ENCODE measurements at regions not wholly inside any gene's neighbourhood (a gene's known extent, or its start where the extent isn't known, plus 50 kb on each side); places are given as distances from the start of the nearest gene placed in this dataset.
"Not testable (repeated sequence)": the region's sequence is repeated elsewhere in the genome, so short reads cannot be mapped to it uniquely, and the experiment has no call there.

DNA sequence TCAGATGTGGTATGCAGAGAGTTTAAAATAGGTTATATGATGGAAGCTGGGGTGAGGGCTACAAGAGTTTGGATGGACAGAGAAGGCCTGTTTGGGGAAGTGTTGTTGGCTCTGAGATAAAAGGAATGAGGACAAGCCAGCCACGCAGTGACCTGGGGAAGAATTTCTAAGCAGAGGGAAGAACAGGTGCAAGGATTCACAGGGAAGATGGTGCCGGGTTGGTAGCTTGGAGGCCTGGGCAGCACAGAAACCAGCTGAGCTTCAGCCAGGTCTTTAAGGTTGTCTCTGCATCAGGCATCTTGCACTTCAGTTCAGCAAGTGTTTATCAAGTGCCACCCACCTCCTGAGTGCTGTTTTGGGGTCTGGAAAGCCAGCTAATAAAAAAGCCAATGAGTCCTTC lies 1163.7 kb downstream of the AACS start:
- Mint-ChIP-seq H3K27ac (no peak overlapping the region), H3K4me3 (no peak overlapping the region), H3K27me3 (no peaks in the 10 kb centered on the region), H3K4me1 (no peaks in the 10 kb centered on the region), H3K36me3 (no peaks in the 10 kb centered on the region), H3K9me3 (peaks cover 11% of the 10 kb centered on the region)

DNA sequence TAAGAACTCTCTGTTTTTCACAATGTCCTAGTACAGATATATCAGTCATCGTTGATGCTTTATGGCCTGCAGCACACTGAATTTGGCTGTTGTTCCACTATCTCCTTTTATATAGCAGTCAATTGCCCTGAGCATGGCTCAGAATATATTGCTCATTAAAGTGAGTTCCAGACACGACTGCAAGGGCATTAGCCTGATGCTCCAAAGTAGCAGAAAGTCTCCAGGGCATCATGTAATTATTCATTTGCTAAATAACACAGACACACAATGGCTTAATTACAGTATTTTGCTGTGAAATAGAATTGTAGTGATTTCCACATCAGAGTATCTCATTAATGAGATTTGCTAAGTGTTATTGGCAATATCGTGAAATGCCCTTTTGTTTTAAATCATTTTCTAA lies 1167.5 kb downstream of the AACS start:
- no peaks in the 10 kb centered on the region for H3K36me3 Mint-ChIP-seq
- no peaks in the 10 kb centered on the region for H3K27me3 Mint-ChIP-seq
- H3K4me3 Mint-ChIP-seq: no peak overlapping the region
- no peaks in the 10 kb centered on the region for H3K9me3 Mint-ChIP-seq
- no peak overlapping the region for H3K27ac Mint-ChIP-seq
- H3K4me1 Mint-ChIP-seq: no peaks in the 10 kb centered on the region

DNA sequence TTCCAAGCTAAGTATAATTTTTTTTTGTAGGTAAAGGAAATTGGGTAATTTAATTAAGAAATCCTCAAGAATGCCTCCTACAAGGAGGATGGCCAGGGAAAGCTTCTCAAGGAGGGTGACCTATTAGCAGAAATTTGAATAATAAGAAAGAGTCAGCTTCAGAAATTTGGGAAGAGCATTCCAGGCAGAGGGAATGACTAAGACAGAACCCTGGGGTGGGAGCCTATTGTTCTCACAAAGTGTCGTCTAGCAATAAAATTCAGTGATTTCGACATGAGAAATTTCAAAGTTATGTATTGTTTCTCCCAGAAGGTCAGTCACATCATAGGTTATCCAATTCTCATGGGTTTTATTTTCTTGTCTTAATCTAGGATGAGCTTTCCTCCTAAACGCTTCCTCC lies 1168.4 kb downstream of the AACS start:
- H3K27ac Mint-ChIP-seq: no peak overlapping the region
- no peaks in the 10 kb centered on the region for H3K27me3 Mint-ChIP-seq
- H3K36me3 Mint-ChIP-seq: no peaks in the 10 kb centered on the region
- no peak overlapping the region for H3K4me3 Mint-ChIP-seq
- no peaks in the 10 kb centered on the region for H3K4me1 Mint-ChIP-seq
- no peaks in the 10 kb centered on the region for H3K9me3 Mint-ChIP-seq

DNA sequence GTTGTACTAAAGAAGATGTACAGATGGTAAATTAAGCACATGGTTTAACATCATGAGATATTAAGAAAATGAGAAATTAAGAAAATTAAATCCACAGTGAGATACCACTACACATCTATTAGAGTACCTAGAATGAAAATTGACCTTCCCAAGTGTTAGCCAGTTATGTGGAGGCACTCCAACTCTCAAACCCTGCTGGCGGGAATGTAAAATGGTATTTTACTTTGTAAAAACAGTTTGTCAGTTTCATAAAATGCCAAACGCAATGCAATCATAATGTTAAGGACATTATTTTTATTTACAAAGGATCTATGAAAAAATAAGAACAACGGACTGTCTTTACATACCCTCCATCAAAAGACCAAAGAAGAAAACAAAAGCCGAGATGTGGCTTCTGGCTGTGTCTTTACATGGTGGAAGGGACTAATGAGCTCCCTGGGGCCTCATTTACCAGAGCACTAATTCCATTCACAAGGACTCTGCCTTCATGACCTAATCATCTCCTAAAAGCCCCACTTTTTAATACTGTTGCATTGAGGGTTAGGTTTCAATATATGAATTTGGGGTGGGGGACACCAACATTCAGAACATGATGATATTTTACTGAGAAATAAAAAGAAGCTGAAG lies 1178.7 kb downstream of the AACS start:
- Mint-ChIP-seq H3K36me3 (no peaks in the 10 kb centered on the region), H3K27ac (no peak overlapping the region), H3K4me3 (no peak overlapping the region), H3K9me3 (peaks cover 5% of the 10 kb centered on the region), H3K4me1 (no peaks in the 10 kb centered on the region), H3K27me3 (no peaks in the 10 kb centered on the region)

DNA sequence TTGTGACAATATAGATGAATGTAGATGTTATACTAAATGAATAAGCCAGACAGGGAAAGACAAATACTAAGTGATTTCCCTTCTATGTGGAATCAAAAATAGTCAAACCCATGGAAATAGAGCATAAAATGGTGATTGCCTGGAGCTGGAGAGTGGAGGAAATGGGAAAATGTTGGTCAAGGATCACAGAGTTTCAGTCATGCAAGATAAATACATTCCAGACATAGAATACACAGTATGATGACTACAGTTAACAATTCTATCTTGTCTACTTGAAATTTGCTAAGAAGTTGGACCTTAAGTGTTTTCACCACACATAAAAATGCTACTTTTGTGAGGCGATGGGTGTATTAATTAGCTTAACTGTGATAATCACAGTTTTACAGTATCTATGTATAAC lies 1182.7 kb downstream of the AACS start:
- Mint-ChIP-seq H3K27me3 (no peaks in the 10 kb centered on the region), H3K4me1 (no peaks in the 10 kb centered on the region), H3K36me3 (no peaks in the 10 kb centered on the region), H3K27ac (no peak overlapping the region), H3K9me3 (peaks cover 6% of the 10 kb centered on the region), H3K4me3 (no peak overlapping the region)

DNA sequence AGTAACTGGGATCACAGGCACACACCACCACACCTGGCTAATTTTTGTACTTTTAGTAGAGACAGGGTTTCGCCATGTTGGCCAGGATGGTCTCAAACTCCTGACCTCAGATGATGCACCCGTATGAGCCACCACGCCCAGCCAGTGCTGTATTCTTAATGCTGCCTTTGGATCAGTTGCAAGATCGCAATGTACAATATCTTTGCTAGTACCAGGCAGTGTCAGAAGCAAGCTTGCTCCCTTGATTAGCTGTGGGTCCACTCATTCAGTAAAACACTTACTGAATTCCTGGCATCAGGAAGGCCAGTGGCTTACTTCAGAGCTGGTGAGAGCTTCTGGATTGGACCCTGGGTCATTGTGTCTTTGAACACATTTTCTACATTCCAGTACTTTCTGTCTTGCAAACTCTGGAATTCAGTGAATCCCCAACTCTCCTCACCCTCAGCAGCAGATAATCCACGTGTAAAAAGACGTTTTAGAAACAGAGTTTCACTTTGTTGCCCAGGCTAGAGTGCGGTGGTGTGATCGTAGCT lies 1183.7 kb downstream of the AACS start:
- H3K4me1 Mint-ChIP-seq: no peaks in the 10 kb centered on the region

GRCh38 chr12:126258190-126258589 lies 1193.0 kb downstream of the AACS start:
- no peak overlapping the region for H3K27ac Mint-ChIP-seq
- no peaks in the 10 kb centered on the region for H3K4me1 Mint-ChIP-seq
- no peaks in the 10 kb centered on the region for H3K36me3 Mint-ChIP-seq
- H3K27me3 Mint-ChIP-seq: no peaks in the 10 kb centered on the region
- no peak overlapping the region for H3K4me3 Mint-ChIP-seq
- H3K9me3 Mint-ChIP-seq: peaks cover 9% of the 10 kb centered on the region

More for the DNA sequence above, 1183.7 kb downstream of the AACS start:
- no peaks in the 10 kb centered on the region for H3K27me3 Mint-ChIP-seq
- peaks cover 6% of the 10 kb centered on the region for H3K9me3 Mint-ChIP-seq
- H3K4me3 Mint-ChIP-seq: no peak overlapping the region
- H3K36me3 Mint-ChIP-seq: no peaks in the 10 kb centered on the region
- H3K27ac Mint-ChIP-seq: no peak overlapping the region

DNA sequence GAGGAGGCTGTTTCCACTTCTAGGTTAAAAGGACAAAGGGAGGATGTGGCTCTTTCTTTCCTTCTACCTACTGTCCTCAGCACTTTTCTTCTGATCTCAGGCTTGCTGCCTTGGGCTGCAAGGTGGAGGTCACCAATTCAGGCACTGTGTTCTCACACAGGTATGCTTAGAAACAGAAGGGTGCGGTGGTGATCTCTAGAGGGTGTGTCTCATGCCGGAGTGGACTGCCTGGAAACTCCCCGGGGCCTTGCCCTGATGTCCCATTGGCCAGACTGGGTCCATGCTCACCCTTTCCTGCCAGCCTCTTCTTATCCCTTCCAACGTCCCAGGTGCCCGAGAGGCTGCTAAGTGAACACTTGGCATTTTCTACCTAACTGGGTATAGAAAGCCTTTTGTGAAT lies 1197.6 kb downstream of the AACS start:
- H3K9me3 Mint-ChIP-seq: peaks cover 5% of the 10 kb centered on the region
- no peaks in the 10 kb centered on the region for H3K36me3 Mint-ChIP-seq
- no peak overlapping the region for H3K27ac Mint-ChIP-seq
- no peaks in the 10 kb centered on the region for H3K27me3 Mint-ChIP-seq
- H3K4me1 Mint-ChIP-seq: no peaks in the 10 kb centered on the region
- no peak overlapping the region for H3K4me3 Mint-ChIP-seq

DNA sequence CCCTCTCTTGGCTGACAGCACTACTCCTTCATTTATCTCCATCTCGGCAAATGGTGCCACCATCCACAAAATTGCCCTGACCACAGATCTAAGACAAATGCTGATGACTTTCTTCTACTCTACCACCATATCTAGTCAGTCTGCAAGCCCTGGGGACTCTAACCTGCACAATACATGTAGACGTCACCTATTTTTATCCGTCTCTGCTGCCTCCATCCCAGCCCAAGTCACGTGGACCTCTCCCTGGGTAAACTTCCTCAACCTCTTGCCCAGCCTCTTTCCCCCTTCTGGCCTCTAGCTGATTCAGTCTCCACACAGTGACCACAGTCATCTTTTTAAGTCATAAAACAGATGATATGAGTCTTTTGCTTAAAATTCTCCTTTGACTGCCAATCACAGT lies 1203.0 kb downstream of the AACS start:
- no peak overlapping the region for H3K27ac Mint-ChIP-seq
- H3K4me3 Mint-ChIP-seq: no peak overlapping the region
- H3K4me1 Mint-ChIP-seq: no peaks in the 10 kb centered on the region
- peaks cover 9% of the 10 kb centered on the region for H3K9me3 Mint-ChIP-seq
- no peaks in the 10 kb centered on the region for H3K36me3 Mint-ChIP-seq
- H3K27me3 Mint-ChIP-seq: no peaks in the 10 kb centered on the region

DNA sequence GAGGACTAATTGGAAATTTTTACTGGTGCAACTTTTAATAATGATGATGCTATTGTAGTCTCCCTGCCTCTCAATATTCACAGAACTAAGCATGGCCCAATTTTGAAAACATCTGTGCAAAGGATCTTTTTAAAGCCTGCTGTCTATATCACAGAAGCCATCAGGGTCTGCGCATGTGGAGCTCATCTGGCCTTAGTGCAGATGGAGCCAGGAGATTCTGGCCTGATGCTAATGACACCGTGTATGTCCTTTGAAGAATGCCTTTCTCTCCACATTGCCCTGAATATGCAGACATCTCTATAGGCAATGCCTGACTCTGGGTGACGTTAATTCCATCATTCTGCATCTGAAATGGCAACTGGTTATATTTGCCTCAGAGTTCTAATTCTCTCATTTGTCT lies 1205.9 kb downstream of the AACS start:
- no peak overlapping the region for H3K4me3 Mint-ChIP-seq
- peaks cover 13% of the 10 kb centered on the region for H3K9me3 Mint-ChIP-seq
- no peaks in the 10 kb centered on the region for H3K4me1 Mint-ChIP-seq
- no peaks in the 10 kb centered on the region for H3K36me3 Mint-ChIP-seq
- no peak overlapping the region for H3K27ac Mint-ChIP-seq
- no peaks in the 10 kb centered on the region for H3K27me3 Mint-ChIP-seq

DNA sequence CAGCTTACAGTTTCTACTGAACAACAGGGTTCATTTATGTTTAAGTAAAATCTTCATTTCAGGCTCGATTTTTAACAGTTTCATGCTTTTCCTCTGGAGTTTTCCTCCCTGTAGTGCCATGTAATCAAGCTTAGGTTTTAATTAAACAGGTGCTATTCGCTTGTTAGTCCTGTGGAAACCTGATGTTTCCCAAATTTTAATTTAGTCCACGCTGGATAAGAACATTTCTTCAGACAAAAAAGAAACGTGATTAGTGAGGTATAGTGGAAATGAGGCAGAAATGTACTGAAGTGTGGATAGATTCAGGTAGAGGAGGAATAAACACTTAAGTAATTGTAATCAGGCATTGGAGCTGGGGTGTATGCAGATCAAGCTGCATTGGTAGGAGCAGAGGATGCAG lies 1217.5 kb downstream of the AACS start:
- Mint-ChIP-seq H3K9me3 (no peaks in the 10 kb centered on the region), H3K27ac (peak overlapping the region; percentile 5), H3K4me3 (no peak overlapping the region), H3K4me1 (no peaks in the 10 kb centered on the region), H3K36me3 (no peaks in the 10 kb centered on the region), H3K27me3 (no peaks in the 10 kb centered on the region)

DNA sequence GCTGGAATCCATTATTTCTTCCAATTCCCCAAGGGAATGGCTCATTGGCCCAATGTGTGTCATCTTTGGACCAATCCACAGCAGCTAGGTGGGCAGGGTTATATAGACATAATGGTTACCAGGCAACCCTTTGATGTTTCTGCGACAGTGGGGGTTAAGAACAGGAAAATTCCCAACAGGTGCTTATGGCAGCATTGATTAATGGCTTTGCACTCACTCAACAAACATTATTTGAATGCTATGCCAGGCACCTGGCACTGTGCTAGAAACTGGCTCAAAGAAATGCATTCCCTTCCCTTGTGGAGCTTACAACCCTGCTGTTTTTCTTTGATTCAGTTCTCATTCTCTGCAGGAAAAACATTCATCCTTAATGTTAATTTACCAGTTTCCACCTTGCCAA lies 1221.0 kb downstream of the AACS start:
- Mint-ChIP-seq H3K27ac (no peak overlapping the region), H3K4me3 (no peak overlapping the region), H3K36me3 (no peaks in the 10 kb centered on the region), H3K9me3 (no peaks in the 10 kb centered on the region), H3K27me3 (no peaks in the 10 kb centered on the region), H3K4me1 (no peaks in the 10 kb centered on the region)

- H3K27me3 Mint-ChIP-seq: no peaks in the 10 kb centered on the region
- no peaks in the 10 kb centered on the region for H3K4me1 Mint-ChIP-seq
- H3K27ac Mint-ChIP-seq: no peak overlapping the region
- H3K4me3 Mint-ChIP-seq: no peak overlapping the region
- H3K36me3 Mint-ChIP-seq: no peaks in the 10 kb centered on the region
- H3K9me3 Mint-ChIP-seq: no peaks in the 10 kb centered on the region
These were observed 1225.2 kb downstream of the AACS start for GRCh38 chr12:126290456-126290855.

DNA sequence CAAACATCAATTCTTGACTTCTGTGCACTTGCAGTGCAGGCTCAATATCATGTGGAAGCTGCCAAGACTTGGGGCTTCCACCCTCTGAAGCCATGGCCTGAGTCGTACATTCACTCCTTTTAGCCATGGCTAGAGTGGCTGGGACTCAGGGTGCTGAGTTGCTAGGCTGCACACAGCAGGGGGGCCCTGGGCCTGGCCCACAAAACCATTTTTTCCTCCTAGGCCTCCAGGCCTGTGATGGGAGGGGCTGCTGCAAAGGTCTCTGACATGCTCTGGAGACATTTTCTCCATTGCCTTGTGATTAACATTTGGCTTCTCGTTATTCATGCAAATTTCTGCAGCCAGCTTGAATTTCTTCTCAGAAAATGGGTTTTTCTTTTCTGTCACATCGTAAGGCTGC lies 1226.8 kb downstream of the AACS start:
- H3K9me3 Mint-ChIP-seq, H3K27ac Mint-ChIP-seq, H3K27me3 Mint-ChIP-seq, H3K4me1 Mint-ChIP-seq, H3K4me3 Mint-ChIP-seq, H3K36me3 Mint-ChIP-seq: not testable (repeated sequence)

DNA sequence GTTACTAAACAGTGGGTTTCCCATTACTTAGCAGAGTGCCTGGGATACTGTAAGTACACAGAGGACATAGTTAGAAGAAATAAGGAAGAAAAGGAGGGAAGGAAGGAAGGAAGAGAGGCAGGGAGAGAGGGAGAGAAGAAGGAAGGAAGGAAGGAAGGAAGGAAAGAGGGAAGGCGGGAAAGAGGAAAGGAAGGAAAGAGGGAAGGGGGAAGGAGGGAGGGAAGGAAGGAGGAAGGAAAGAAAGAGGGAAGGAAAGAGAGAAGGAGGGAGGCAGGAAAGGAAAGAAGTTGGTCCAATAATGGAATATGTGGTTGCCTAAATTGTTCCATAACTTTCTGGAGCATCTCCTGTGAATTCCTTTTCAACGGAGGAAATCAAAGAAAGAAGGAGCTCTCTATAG lies 1230.4 kb downstream of the AACS start:
- no peak overlapping the region for H3K27ac Mint-ChIP-seq
- no peaks in the 10 kb centered on the region for H3K4me1 Mint-ChIP-seq
- H3K4me3 Mint-ChIP-seq: no peak overlapping the region
- no peaks in the 10 kb centered on the region for H3K27me3 Mint-ChIP-seq
- H3K36me3 Mint-ChIP-seq: no peaks in the 10 kb centered on the region
- no peaks in the 10 kb centered on the region for H3K9me3 Mint-ChIP-seq

DNA sequence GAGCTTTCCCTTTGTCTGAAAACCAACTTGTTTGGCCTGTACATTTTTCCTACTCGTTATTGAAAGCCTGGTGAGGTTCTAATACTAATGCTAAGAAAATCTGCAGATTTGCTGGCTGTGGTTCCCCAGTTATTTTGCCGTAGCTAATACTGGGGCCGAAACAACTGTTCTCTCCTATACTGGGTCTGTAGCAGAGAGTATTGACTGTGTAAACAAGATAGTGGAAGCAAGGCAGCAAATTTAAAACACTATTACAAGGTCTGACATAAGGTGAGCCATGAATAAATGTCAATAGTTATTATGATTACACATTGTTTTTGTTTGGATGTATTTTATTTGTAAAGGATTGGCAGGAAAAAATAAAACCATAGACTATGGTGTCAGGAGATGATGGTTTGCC lies 1244.0 kb downstream of the AACS start:
- H3K27me3 Mint-ChIP-seq: no peaks in the 10 kb centered on the region
- no peaks in the 10 kb centered on the region for H3K4me1 Mint-ChIP-seq
- no peak overlapping the region for H3K4me3 Mint-ChIP-seq
- no peaks in the 10 kb centered on the region for H3K36me3 Mint-ChIP-seq
- peaks cover 8% of the 10 kb centered on the region for H3K9me3 Mint-ChIP-seq
- H3K27ac Mint-ChIP-seq: no peak overlapping the region

DNA sequence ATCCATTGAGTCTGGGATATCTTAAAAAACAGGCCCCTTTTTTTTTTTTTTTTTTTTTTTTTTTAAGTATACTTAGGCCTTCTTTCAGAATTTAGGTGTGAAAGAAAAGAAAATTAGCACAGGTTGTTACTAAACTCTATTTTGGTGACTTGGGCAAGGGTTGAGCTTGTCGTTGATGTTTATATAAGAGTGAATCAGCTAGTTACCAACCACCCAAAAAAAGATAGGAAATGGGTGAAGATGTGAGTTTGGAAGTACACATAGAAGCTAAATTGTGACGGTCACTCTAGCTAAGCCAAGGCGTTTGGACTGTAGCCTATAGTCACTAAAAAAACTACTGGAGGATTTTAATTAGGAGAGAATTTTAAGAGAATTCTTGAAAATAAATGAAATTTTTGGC lies 1247.2 kb downstream of the AACS start:
- H3K27me3 Mint-ChIP-seq: no peaks in the 10 kb centered on the region

More for the DNA sequence above, 1247.2 kb downstream of the AACS start:
- H3K4me3 Mint-ChIP-seq: no peak overlapping the region
- H3K4me1 Mint-ChIP-seq: no peaks in the 10 kb centered on the region
- peaks cover 20% of the 10 kb centered on the region for H3K9me3 Mint-ChIP-seq
- no peak overlapping the region for H3K27ac Mint-ChIP-seq
- H3K36me3 Mint-ChIP-seq: no peaks in the 10 kb centered on the region
